Endothelial cell of umbilical vein (primary cell): ENCODE measurements at regions not wholly inside any gene's neighbourhood (a gene's known extent, or its start where the extent isn't known, plus 50 kb on each side); places are given as distances from the start of the nearest gene placed in this dataset.

Experiments
- EZH2 ChIP-seq: IDR thresholded peaks from 2 replicates; pipeline ENCODE4 v1.6.1; 2012; ENCODE audit warnings: borderline replicate concordance, low read depth, mild to moderate bottlenecking, moderate library complexity, low read length, inconsistent platforms; ENCODE audit not compliant: severe bottlenecking
- FOS ChIP-seq: IDR thresholded peaks from 2 replicates; pipeline ENCODE4 v1.6.1; 2011; ENCODE audit warnings: mild to moderate bottlenecking, low read length, moderate library complexity, borderline replicate concordance; ENCODE audit not compliant: insufficient read depth
- POLR2AphosphoS5 ChIP-seq: IDR thresholded peaks from 2 replicates; pipeline ENCODE4 v1.6.1; 2012; ENCODE audit warnings: low read depth, mild to moderate bottlenecking, control low read depth, low read length, moderate library complexity; ENCODE audit not compliant: insufficient read depth
- TF ChIP-seq, protein P1 (sequence below), 2 donors: IDR thresholded peaks; 1 replicate in 1 of 2; 2 replicates in 1 of 2; pipeline ENCODE4 v1.5.1; 2011; ENCODE audit warnings: low read length in 2 of 2, mild to moderate bottlenecking in 2 of 2, moderate library complexity in 2 of 2, control low read depth in 1 of 2, inconsistent platforms in 1 of 2, low read depth in 1 of 2; ENCODE audit not compliant: insufficient read depth in 1 of 2; ENCODE audit errors: extremely low read depth in 1 of 2

DNA sequence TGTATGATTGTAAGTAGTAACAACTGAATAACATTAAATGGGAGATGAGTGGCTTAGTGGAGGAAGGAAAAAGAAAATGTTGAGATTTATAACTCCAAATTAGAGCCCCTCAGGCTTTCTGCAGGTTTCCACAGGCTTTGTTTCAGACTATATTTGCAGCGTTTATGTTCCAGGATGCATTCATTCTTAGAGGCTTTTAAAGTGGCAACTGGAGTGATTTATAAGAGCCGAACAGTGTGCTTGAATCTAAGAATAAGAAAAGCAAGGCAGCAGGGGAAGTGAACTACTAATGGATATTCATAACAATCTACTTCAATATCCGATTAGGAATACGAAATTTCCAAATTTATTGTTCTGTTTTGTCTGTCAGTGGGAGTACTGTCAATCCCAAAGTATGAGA lies 91.0 kb downstream of the UFM1 start:
- TF ChIP-seq, protein P1, sequence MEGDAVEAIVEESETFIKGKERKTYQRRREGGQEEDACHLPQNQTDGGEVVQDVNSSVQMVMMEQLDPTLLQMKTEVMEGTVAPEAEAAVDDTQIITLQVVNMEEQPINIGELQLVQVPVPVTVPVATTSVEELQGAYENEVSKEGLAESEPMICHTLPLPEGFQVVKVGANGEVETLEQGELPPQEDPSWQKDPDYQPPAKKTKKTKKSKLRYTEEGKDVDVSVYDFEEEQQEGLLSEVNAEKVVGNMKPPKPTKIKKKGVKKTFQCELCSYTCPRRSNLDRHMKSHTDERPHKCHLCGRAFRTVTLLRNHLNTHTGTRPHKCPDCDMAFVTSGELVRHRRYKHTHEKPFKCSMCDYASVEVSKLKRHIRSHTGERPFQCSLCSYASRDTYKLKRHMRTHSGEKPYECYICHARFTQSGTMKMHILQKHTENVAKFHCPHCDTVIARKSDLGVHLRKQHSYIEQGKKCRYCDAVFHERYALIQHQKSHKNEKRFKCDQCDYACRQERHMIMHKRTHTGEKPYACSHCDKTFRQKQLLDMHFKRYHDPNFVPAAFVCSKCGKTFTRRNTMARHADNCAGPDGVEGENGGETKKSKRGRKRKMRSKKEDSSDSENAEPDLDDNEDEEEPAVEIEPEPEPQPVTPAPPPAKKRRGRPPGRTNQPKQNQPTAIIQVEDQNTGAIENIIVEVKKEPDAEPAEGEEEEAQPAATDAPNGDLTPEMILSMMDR (IDR thresholded peaks at IDR 0.05; ENCODE audit: extremely low read depth in 1 of 2, insufficient read depth in 1 of 2, low read depth in 1 of 2, low read length in 2 of 2), result no peak
- TF ChIP-seq POLR2AphosphoS5 (no peak), FOS (no peak), EZH2 (no peak)
